ENCODE measurements at regions not wholly inside any gene's neighbourhood (a gene's known extent, or its start where the extent isn't known, plus 50 kb on each side); places are given as distances from the start of the nearest gene placed in this dataset.

GRCh38 chr17:6936370-6937028 lies 59.4 kb upstream of the ALOX12 start (continued):
- no peak for TF ChIP-seq SP4 (IDR thresholded peaks at IDR 0.05; ENCODE audit: low read length)
